ENCODE measurements at regions not wholly inside any gene's neighbourhood (a gene's known extent, or its start where the extent isn't known, plus 50 kb on each side); places are given as distances from the start of the nearest gene placed in this dataset.

- POLR2A ChIA-PET (ENCODE audit: unreplicated experiment) = no interaction called here
- Histone ChIP-seq H3K4ac (ENCODE audit: low read depth, low read length) (no peak overlapping the region), H2BK20ac (ENCODE audit: low read depth, low read length) (no peak overlapping the region), H3K9me1 (ENCODE audit: insufficient read depth, low read length) (no peaks in the 10 kb centered on the region), H3K4me3 (ENCODE audit: insufficient read depth, low read depth, low read length) (no peak overlapping the region), H3K27me3 (ENCODE audit: control insufficient read depth, insufficient read depth, low read length) (peaks cover 23% of the 10 kb centered on the region), H3K56ac (ENCODE audit: extremely low read depth, insufficient read depth, low read length) (no peak overlapping the region), H3K79me1 (ENCODE audit: low read depth in 1 of 2, low read length in 2 of 2) (no peaks in the 10 kb centered on the region), H4K8ac (ENCODE audit: low read depth in 2 of 2, low read length in 2 of 2) (no peak overlapping the region), H2AK5ac (ENCODE audit: low read depth, low read length) (no peak overlapping the region), H2AK9ac (replicated peaks; ENCODE audit: low read depth, low read length, poor library complexity) (no peak overlapping the region), H3K36me3 (ENCODE audit: control insufficient read depth, insufficient read depth, low read length) (no peaks in the 10 kb centered on the region), H3K4me1 (ENCODE audit: control insufficient read depth, insufficient read depth, low read length) (no peaks in the 10 kb centered on the region), H2BK15ac (ENCODE audit: low read depth, low read length) (no peak overlapping the region), H3K9ac (ENCODE audit: low read depth, low read length) (no peak overlapping the region), H3K23ac (ENCODE audit: low read depth, low read length) (no peak overlapping the region), H2BK120ac (ENCODE audit: low read depth, low read length) (no peak overlapping the region), H3K27ac (ENCODE audit: insufficient read depth, low read length) (no peak overlapping the region), H3K9me3 (ENCODE audit: control insufficient read depth, insufficient read depth, low read length) (no peaks in the 10 kb centered on the region), H3K4me2 (ENCODE audit: low read depth, low read length) (no peak overlapping the region), H2BK5ac (ENCODE audit: low read depth, low read length, poor library complexity, severe bottlenecking) (no peak overlapping the region), H3K14ac (replicated peaks; ENCODE audit: low read depth, low read length) (no peak overlapping the region), H4K5ac (ENCODE audit: low read depth, low read length) (no peak overlapping the region), H4K91ac (ENCODE audit: insufficient read depth, low read depth, low read length) (no peak overlapping the region), H3K18ac (ENCODE audit: low read depth, low read length) (no peak overlapping the region), H4K20me1 (ENCODE audit: insufficient read depth, low read length) (no peaks in the 10 kb centered on the region), H2AFZ (replicated peaks; ENCODE audit: low read length, poor library complexity) (no peak overlapping the region)
- dilution Hi-C loops (cut with HindIII; ENCODE audit: low sequenced_read_pairs, unreplicated experiment) = no loop called here
- in situ Hi-C loops (cut with MboI; ENCODE audit: low sequenced_read_pairs) = no loop called here
- no peak for ATAC-seq (ENCODE audit: low read depth)
- BruUV-seq (replicated peaks) = no TSS peak
- 76% methylated on average over 2 of the region's 5 CpGs; no CpG with 5 or more reads in 1 of the 2 experiments for WGBS, 2 experiments (ENCODE audit: extremely low coverage in 2 of 2, insufficient read length in 1 of 2)
- CTCF ChIA-PET = no interaction called here
- DNase-seq = no peak
- intact Hi-C loops (cut with micrococcal nuclease) = no loop called here
- TF ChIP-seq CEBPB (IDR thresholded peaks at IDR 0.05; ENCODE audit: low read depth, low read length) (no peak), MAZ (IDR thresholded peaks at IDR 0.05; ENCODE audit: borderline replicate concordance, low read depth, low read length) (no peak), MXI1 (IDR thresholded peaks at IDR 0.05; ENCODE audit: borderline replicate concordance, low read depth, low read length) (no peak), MAFK (IDR thresholded peaks at IDR 0.05; ENCODE audit: low read depth, low read length) (no peak), CTCF (conservative IDR thresholded peaks at IDR 0.05; ENCODE audit: low read depth, low read length) (no peak), BHLHE40 (IDR thresholded peaks at IDR 0.05; ENCODE audit: low read depth, low read length) (no peak), SMC3 (IDR thresholded peaks at IDR 0.05; ENCODE audit: low read depth, low read length) (no peak), USF2 (IDR thresholded peaks at IDR 0.05; ENCODE audit: low read depth, low read length) (no peak), RCOR1 (IDR thresholded peaks at IDR 0.05; ENCODE audit: insufficient replicate concordance, low read length) (no peak), NFE2L2 (IDR thresholded peaks at IDR 0.05; ENCODE audit: low read depth, low read length) (no peak), CHD1 (IDR thresholded peaks at IDR 0.05; ENCODE audit: low read depth, low read length) (no peak), RFX5 (IDR thresholded peaks at IDR 0.05; ENCODE audit: low read depth, low read length) (no peak), FOS (IDR thresholded peaks at IDR 0.05; ENCODE audit: low read depth, low read length) (no peak), POLR2A (IDR thresholded peaks at IDR 0.05; ENCODE audit: low read depth, low read length) (no peak)
- TF ChIP-seq, protein P1, sequence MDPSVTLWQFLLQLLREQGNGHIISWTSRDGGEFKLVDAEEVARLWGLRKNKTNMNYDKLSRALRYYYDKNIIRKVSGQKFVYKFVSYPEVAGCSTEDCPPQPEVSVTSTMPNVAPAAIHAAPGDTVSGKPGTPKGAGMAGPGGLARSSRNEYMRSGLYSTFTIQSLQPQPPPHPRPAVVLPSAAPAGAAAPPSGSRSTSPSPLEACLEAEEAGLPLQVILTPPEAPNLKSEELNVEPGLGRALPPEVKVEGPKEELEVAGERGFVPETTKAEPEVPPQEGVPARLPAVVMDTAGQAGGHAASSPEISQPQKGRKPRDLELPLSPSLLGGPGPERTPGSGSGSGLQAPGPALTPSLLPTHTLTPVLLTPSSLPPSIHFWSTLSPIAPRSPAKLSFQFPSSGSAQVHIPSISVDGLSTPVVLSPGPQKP (IDR thresholded peaks at IDR 0.05; ENCODE audit: borderline replicate concordance, low read depth, low read length) = no peak
Observed at GRCh38 chr2:240302041-240302440, 133.4 kb upstream of the GPC1 start.

Data from IMR-90 (cell line).